Effector memory CD4-positive, alpha-beta T cell (primary cell): ENCODE measurements at regions not wholly inside any gene's neighbourhood (a gene's known extent, or its start where the extent isn't known, plus 50 kb on each side); places are given as distances from the start of the nearest gene placed in this dataset.

Experiments
- DNase-seq, 3 donors: peaks; one replicate each; pipeline ENCODE4 v3.0.0-alpha.2; 2020
- H3K27ac ChIP-seq: 2 replicates; pipeline ENCODE4 v1.7.0; 2013; ENCODE audit warnings: mild to moderate bottlenecking, low read length, moderate library complexity; ENCODE audit not compliant: insufficient read depth, poor library complexity, severe bottlenecking
- H3K27me3 ChIP-seq: replicated peaks from 2 replicates; pipeline ENCODE4 v1.7.0; 2013; ENCODE audit warnings: mild to moderate bottlenecking, low read length; ENCODE audit not compliant: insufficient read depth, control insufficient read depth, poor library complexity, severe bottlenecking
- H3K36me3 ChIP-seq: 2 replicates; pipeline ENCODE4 v1.7.0; 2013; ENCODE audit warnings: mild to moderate bottlenecking, low read length, moderate library complexity; ENCODE audit not compliant: control insufficient read depth, insufficient read depth
- H3K4me1 ChIP-seq: 2 replicates; pipeline ENCODE4 v1.7.0; 2013; ENCODE audit warnings: low read length, mild to moderate bottlenecking; ENCODE audit not compliant: control insufficient read depth, insufficient read depth, poor library complexity, severe bottlenecking
- H3K4me3 ChIP-seq: 2 replicates; pipeline ENCODE4 v1.7.0; 2013; ENCODE audit warnings: low read length, low read depth, mild to moderate bottlenecking; ENCODE audit not compliant: insufficient read depth, poor library complexity, severe bottlenecking
- H3K9me3 ChIP-seq: 2 replicates; pipeline ENCODE4 v1.7.0; 2013; ENCODE audit warnings: mild to moderate bottlenecking, low read length, moderate library complexity; ENCODE audit not compliant: control insufficient read depth

DNA sequence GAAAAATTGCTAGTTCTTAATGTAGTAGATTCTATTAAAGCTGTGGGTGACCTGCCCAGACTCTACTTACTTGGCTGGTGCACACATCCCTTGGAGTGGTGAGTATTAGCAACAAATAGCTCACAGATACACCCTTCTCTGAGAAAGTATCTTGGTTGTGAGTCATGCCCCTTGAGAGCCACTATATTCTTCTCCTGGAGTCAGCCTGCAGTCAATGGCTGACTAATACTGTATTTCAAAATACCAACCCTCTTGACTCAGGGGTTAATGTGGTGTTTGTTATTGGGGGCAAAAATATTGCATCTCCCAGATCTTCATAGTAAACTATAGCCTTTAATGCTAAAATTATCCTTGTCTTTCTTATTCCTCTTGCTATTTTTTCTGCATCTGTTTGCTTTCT is 354.9 kb downstream of the BMPER start:
- H3K9me3 ChIP-seq, result no peaks in the 10 kb centered on the region
- no peak overlapping the region for H3K27ac ChIP-seq
- H3K27me3 ChIP-seq, result no peaks in the 10 kb centered on the region
- H3K4me3 ChIP-seq, result no peak overlapping the region
- DNase-seq, result no peak
- no peaks in the 10 kb centered on the region for H3K4me1 ChIP-seq
- no peaks in the 10 kb centered on the region for H3K36me3 ChIP-seq

DNA sequence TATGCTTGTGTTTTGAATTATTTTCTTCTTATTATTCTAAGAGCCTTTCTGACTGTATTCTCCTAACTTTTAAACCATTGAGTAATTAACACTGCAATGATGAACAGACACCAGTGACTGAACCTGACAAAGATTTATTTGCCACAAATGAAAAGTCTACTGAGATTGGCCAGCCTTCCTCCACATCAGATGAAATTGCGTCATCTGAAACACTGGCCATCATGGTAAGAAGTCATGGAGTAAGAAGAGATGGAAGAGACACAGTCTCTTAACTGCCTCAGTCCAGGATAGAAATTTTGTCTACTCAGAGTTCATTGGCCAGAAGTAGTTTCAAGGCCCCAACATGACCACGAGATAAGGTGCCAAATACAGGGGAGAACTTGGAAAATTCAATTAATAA is 357.8 kb downstream of the BMPER start:
- H3K4me3 ChIP-seq, result no peak overlapping the region

DNA sequence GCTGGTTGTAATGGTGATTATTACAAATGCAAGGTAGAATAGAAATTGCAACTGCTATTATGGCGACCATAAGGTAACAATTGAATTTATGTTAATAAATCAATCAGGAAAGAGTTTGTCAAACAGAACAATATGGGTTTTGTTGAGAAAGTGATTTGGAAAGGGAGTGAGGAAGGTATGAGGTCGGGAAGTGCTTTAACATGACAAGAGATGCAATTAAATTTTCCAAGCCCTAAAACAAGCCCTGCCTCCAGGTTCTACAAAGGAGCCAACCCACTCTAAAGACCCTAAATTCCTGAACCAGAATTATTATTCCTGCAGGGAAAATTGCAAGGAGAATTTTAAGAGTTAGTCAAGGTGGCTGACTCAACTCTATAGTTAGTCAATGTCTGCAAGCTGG is 363.7 kb downstream of the BMPER start:
- no peak overlapping the region for H3K4me3 ChIP-seq
- no peak for DNase-seq
- H3K27me3 ChIP-seq, result no peaks in the 10 kb centered on the region
- no peaks in the 10 kb centered on the region for H3K9me3 ChIP-seq
- no peaks in the 10 kb centered on the region for H3K36me3 ChIP-seq
- no peak overlapping the region for H3K27ac ChIP-seq
- H3K4me1 ChIP-seq, result no peaks in the 10 kb centered on the region

More for the DNA sequence above, 357.8 kb downstream of the BMPER start:
- no peak for DNase-seq
- H3K4me1 ChIP-seq, result no peaks in the 10 kb centered on the region
- H3K36me3 ChIP-seq, result no peaks in the 10 kb centered on the region
- no peak overlapping the region for H3K27ac ChIP-seq
- H3K27me3 ChIP-seq, result no peaks in the 10 kb centered on the region
- no peaks in the 10 kb centered on the region for H3K9me3 ChIP-seq

DNA sequence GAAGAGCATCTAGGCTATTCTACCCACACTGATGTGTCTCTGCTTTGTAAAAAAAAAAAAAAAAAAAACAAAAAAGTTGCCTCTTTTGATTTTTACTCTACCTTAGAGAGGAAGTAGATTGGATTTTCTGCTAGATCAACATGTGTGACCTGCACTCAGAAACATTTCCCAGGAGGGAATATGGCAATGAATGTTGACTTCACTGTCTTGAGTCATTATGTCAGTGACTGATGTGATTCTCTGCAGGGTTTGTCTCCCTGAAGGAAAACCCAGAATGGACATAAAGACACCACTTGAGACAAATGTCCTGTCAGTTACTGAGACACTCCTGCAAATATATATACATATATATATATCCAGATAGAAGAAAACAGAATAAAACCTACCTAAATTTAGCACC is 370.3 kb downstream of the BMPER start:
- H3K4me1 ChIP-seq, result no peaks in the 10 kb centered on the region
- no peak overlapping the region for H3K27ac ChIP-seq
- H3K27me3 ChIP-seq, result no peaks in the 10 kb centered on the region
- H3K9me3 ChIP-seq, result no peaks in the 10 kb centered on the region
- no peaks in the 10 kb centered on the region for H3K36me3 ChIP-seq
- H3K4me3 ChIP-seq, result no peak overlapping the region
- no peak for DNase-seq

DNA sequence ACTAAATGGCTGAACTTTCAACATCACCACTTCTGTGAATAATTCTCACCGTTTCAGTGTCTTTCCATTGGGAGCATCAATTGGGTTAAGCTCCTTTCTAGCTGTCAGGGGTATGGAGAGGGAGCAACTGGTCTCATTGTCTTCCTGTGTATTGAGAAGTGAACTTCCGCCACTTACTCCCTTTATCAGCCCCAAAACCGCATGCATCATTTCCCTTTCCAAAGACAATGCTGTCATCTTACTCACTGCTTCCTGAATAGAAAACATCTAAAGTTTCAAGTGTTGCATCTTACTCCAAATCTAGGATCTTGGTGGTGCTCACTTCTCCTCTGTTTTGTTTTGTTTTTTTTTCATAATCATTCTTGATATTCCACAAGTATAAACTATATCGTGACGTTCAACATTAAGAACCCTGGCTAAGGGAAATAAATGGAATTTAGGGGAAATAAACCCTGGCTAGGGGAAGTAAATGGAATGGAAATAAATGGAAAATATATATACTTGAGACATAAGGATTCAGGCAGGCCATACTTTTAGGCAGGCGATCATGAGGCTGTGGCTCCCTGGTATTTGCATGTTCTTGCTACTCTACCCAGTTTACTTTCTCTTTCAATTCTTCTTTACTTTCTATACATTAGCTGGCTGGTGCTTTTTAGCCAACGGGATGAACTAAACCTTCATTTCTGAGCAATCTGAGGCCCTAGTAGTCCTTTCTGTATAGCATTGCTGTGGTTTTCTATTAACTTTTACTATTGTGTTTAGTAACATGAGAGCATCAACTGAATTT is 371.9 kb downstream of the BMPER start:
- no peak overlapping the region for H3K27ac ChIP-seq
- no peaks in the 10 kb centered on the region for H3K4me1 ChIP-seq
- H3K27me3 ChIP-seq, result no peaks in the 10 kb centered on the region
- H3K9me3 ChIP-seq, result no peaks in the 10 kb centered on the region
- H3K36me3 ChIP-seq, result no peaks in the 10 kb centered on the region
- no peak overlapping the region for H3K4me3 ChIP-seq
- DNase-seq, result no peak

DNA sequence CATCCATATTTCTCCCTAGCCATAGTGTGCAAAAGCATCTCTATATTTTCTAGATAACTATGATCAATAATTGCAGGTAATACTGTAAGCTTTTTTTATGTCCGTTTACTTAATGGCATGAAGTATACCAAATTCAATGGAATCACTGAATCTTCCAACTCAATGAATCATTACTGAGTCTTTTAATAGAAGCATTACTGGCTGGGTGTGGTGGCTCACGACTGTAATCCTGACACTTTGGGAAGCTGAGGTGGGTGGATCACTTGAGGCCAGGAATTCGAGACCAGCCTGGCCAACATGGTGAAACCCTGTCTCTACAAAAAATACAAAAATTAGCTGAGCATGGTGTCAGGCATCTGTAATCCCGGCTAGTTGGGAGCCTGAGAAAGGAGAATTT is 372.5 kb downstream of the BMPER start:
- no peaks in the 10 kb centered on the region for H3K27me3 ChIP-seq
- no peak overlapping the region for H3K4me3 ChIP-seq
- no peaks in the 10 kb centered on the region for H3K36me3 ChIP-seq
- H3K9me3 ChIP-seq, result no peaks in the 10 kb centered on the region
- no peak overlapping the region for H3K27ac ChIP-seq
- no peaks in the 10 kb centered on the region for H3K4me1 ChIP-seq
- DNase-seq, result no peak

DNA sequence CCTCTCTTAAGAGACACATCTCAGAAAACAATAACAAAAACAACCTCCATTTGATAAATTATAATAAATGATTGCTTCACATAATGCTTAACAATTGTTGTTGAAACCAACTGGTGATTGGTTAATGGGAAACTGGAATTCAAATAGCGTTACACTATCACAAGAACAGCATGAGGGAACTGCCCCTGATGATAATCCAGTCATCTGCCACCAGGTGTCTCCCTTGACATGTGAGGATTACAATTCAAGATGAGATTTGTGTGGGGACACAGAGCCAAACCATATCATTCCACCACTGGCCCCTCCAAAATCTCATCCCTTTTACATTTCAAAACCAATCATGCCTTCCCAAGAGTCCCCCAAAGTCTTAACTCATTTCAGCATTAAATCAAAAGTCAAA is 375.9 kb downstream of the BMPER start:
- Histone ChIP-seq H3K27ac (no peak overlapping the region), H3K4me1 (no peaks in the 10 kb centered on the region), H3K27me3 (no peaks in the 10 kb centered on the region), H3K36me3 (no peaks in the 10 kb centered on the region), H3K4me3 (no peak overlapping the region), H3K9me3 (no peaks in the 10 kb centered on the region)
- DNase-seq, result no peak

DNA sequence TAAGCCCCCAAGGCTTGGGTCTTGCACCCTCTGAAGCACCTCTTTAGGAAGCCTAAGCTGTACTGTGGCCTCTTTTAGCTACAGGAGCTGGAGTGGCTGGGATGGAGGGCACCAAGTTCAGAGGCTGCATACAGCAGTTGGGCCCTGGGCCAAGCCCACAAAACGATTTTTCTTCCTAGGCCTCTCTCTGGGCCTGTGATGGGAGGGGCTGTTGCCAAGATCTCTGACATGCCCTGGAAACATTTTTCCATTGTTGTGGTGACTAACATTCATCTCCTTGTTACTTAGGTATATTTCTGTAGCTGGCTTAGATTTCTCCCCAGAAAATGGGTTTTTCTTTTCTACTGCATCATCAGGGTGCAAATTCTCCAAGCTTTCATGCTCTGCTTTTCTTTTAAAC is 375.7 kb upstream of the NPSR1 start:
- no peak overlapping the region for H3K27ac ChIP-seq
- no peaks in the 10 kb centered on the region for H3K36me3 ChIP-seq
- H3K9me3 ChIP-seq, result no peaks in the 10 kb centered on the region
- no peaks in the 10 kb centered on the region for H3K4me1 ChIP-seq
- H3K4me3 ChIP-seq, result no peak overlapping the region
- H3K27me3 ChIP-seq, result no peaks in the 10 kb centered on the region
- no peak for DNase-seq

DNA sequence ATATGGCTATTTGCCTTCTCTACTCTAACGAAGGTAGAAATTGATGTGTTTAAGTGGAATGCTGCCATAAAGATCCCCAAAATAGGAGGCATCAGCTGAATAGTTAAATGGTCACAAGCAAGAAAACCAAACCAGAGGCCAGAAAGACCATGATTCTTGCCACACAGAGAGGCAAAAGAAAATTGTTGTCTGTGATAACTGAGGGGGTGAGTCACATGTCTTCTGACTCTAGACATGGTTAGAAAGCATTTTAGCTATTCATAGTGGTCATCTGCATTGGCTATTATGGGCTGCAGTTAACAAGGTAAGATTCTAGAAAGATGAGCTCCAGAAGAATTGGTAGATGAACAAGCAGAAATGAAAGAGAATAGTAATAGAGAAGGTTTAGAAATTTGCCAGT is 361.4 kb upstream of the NPSR1 start:
- H3K4me3 ChIP-seq, result no peak overlapping the region
- no peak overlapping the region for H3K27ac ChIP-seq
- no peaks in the 10 kb centered on the region for H3K4me1 ChIP-seq
- DNase-seq, result no peak
- H3K27me3 ChIP-seq, result no peaks in the 10 kb centered on the region
- H3K36me3 ChIP-seq, result no peaks in the 10 kb centered on the region
- no peaks in the 10 kb centered on the region for H3K9me3 ChIP-seq

DNA sequence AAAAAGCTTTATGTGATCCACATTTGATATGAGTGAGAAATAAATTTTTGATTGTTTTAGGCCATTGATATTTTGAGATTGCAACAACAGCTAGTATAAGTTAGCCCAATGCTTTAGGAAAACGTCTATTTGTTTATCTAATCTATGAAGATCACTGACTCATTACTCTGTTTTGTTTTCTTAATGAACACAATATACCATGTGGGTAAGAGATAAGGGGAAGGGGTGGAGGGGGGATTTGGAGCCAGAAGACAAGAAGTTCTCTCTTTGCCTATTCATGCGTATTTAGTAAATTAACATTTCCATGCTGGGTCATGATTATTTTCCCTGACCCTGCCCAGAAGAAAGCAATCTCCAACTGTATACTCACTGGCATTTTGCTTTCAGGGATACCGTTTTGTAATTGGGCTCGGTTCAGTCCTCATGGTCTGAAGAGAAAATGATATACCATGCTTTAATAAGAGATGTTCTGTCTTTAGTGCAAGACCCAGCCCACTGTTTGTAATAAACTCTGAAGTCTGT is 359.5 kb upstream of the NPSR1 start:
- Histone ChIP-seq H3K4me1 (no peaks in the 10 kb centered on the region), H3K4me3 (no peak overlapping the region), H3K27me3 (no peaks in the 10 kb centered on the region), H3K9me3 (no peaks in the 10 kb centered on the region), H3K27ac (no peak overlapping the region), H3K36me3 (no peaks in the 10 kb centered on the region)
- no peak for DNase-seq
